ENCODE measurements at regions not wholly inside any gene's neighbourhood (a gene's known extent, or its start where the extent isn't known, plus 50 kb on each side); places are given as distances from the start of the nearest gene placed in this dataset.
A peak's percentile ranks its signal among the peaks of the same experiment; 100 is the strongest.

DNA sequence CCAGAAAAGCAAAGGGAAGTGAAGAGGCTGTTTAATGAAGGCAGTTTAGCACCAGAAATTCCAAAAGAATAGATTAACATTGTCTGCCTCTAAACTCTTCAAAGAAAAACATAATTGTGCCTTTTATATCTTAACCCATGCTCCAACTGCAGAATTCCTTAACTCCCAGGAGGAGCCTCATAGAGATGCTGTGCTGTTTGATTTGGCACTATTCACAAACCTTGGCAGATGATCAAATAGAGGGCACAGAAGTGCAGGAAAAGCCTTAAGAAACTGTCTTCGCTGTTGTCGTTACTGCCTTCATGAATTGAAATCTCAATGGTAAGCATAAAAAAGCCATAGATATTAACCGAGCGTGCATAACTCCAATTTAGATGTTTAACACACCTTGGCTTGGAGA, 124.1 kb upstream of the MPPED2 start:
- Histone ChIP-seq H3K9ac (ENCODE audit: low read length in 3 of 3) (no peak overlapping the region), H3K4me1 (ENCODE audit: control insufficient read depth in 2 of 3, insufficient read depth in 2 of 3, low read depth in 1 of 3, low read length in 3 of 3) (peaks cover 0 to 5% (median 0%) of the 10 kb centered on the region in 3 donors), H3K36me3 (ENCODE audit: control insufficient read depth in 2 of 3, insufficient read depth in 3 of 3, low read length in 3 of 3) (no peaks in the 10 kb centered on the region), H3K4me3 (ENCODE audit: low read length in 3 of 3) (no peak overlapping the region), H3K9me3 (ENCODE audit: control insufficient read depth in 2 of 3, insufficient read depth in 1 of 3, low read length in 3 of 3) (no peaks in the 10 kb centered on the region), H3K27ac (ENCODE audit: low read depth in 2 of 2, low read length in 2 of 2) (no peak overlapping the region), H3K27me3 (ENCODE audit: control insufficient read depth, insufficient read depth, low read length) (no peaks in the 10 kb centered on the region)
- FAIRE-seq (no peak), DNase-seq (peak in 2 of 5 donors; percentile 25 to 58)
- intact Hi-C loops (cut with DNase I) = no loop called here
- TF ChIP-seq, protein P1, sequence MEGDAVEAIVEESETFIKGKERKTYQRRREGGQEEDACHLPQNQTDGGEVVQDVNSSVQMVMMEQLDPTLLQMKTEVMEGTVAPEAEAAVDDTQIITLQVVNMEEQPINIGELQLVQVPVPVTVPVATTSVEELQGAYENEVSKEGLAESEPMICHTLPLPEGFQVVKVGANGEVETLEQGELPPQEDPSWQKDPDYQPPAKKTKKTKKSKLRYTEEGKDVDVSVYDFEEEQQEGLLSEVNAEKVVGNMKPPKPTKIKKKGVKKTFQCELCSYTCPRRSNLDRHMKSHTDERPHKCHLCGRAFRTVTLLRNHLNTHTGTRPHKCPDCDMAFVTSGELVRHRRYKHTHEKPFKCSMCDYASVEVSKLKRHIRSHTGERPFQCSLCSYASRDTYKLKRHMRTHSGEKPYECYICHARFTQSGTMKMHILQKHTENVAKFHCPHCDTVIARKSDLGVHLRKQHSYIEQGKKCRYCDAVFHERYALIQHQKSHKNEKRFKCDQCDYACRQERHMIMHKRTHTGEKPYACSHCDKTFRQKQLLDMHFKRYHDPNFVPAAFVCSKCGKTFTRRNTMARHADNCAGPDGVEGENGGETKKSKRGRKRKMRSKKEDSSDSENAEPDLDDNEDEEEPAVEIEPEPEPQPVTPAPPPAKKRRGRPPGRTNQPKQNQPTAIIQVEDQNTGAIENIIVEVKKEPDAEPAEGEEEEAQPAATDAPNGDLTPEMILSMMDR (IDR thresholded peaks at IDR 0.05; ENCODE audit: borderline replicate concordance, extremely low read depth, insufficient read depth) = no peak

DNA sequence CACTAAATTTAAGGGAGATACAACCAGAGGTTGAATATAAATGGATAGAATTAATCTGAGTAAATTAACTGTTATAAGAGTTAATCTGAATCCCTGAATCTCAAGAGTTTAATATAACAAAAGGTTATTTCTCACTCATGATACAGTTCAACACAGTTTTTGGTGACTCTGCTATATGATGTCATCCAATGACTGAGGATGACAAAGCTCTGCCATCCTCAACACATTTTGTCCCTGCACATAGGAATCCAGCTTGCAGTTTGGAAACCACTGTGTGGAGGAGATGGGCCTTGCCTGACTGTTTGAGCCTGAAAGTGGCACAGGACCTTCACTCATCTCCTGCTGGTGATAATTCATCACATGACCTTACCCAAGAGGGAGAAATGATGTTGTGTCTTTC, 121.0 kb upstream of the MPPED2 start:
- Histone ChIP-seq H3K9ac (ENCODE audit: low read length in 3 of 3) (no peak overlapping the region), H3K36me3 (ENCODE audit: control insufficient read depth in 2 of 3, insufficient read depth in 3 of 3, low read length in 3 of 3) (no peaks in the 10 kb centered on the region), H3K9me3 (ENCODE audit: control insufficient read depth in 2 of 3, insufficient read depth in 1 of 3, low read length in 3 of 3) (no peaks in the 10 kb centered on the region), H3K27me3 (ENCODE audit: control insufficient read depth, insufficient read depth, low read length) (no peaks in the 10 kb centered on the region), H3K27ac (ENCODE audit: low read depth in 2 of 2, low read length in 2 of 2) (no peak overlapping the region), H3K4me1 (ENCODE audit: control insufficient read depth in 2 of 3, insufficient read depth in 2 of 3, low read depth in 1 of 3, low read length in 3 of 3) (no peaks in the 10 kb centered on the region), H3K4me3 (ENCODE audit: low read length in 3 of 3) (no peak overlapping the region)
- TF ChIP-seq, protein P1 (IDR thresholded peaks at IDR 0.05; ENCODE audit: borderline replicate concordance, extremely low read depth, insufficient read depth) = no peak
- FAIRE-seq (no peak), DNase-seq (no peak)
- intact Hi-C loops (cut with DNase I) = no loop called here

DNA sequence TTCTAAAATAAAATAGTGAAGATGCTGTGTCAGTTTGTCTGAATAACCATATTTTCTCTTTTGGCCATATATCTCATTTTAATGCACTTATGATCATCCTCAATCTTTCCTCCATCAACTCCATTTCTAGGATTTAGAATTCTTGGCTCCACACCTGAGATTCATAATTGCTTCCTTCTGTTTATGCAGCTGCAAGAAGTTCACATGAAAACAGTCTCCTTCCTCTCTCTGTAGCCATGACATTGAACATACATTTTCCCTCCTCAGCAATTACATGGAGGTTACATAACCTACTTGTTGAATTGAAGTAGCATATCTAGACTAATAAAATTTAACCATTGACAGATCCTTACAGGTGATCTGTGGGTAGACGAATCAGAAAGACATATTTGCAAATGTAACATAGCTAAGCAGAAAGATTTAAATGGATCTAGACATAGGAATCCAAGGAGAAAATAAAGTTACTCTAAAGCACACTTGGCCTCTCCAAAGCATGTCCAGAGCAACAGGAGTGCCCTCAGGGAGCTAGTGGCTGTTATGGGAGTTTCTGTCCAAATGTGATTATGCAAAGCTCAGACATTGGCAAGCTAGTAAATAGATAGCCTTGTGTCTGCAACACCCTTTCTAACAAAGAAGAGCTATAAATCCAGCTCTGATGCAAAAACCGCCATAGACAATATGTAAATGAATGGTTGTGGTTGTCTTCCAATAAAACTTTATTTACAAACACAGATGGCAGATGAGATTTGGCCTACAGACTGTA, 119.9 kb upstream of the MPPED2 start:
- H3K9me3 ChIP-seq (ENCODE audit: control insufficient read depth in 2 of 3, insufficient read depth in 1 of 3, low read length in 3 of 3) = no peaks in the 10 kb centered on the region
- H3K4me3 ChIP-seq (ENCODE audit: low read length in 3 of 3) = no peak overlapping the region
- FAIRE-seq = no peak
- no peak for DNase-seq
- H3K36me3 ChIP-seq (ENCODE audit: control insufficient read depth in 2 of 3, insufficient read depth in 3 of 3, low read length in 3 of 3) = no peaks in the 10 kb centered on the region
- intact Hi-C loops (cut with DNase I) = no loop called here
- no peak overlapping the region for H3K27ac ChIP-seq (ENCODE audit: low read depth in 2 of 2, low read length in 2 of 2)
- H3K27me3 ChIP-seq (ENCODE audit: control insufficient read depth, insufficient read depth, low read length) = no peaks in the 10 kb centered on the region
- H3K4me1 ChIP-seq (ENCODE audit: control insufficient read depth in 2 of 3, insufficient read depth in 2 of 3, low read depth in 1 of 3, low read length in 3 of 3) = no peaks in the 10 kb centered on the region
- TF ChIP-seq, protein P1 (IDR thresholded peaks at IDR 0.05; ENCODE audit: borderline replicate concordance, extremely low read depth, insufficient read depth) = no peak
- H3K9ac ChIP-seq (ENCODE audit: low read length in 3 of 3) = no peak overlapping the region

All from kidney (tissue), 13 donors.